GM19324 (cell line): ENCODE measurements at regions not wholly inside any gene's neighbourhood (a gene's known extent, or its start where the extent isn't known, plus 50 kb on each side); places are given as distances from the start of the nearest gene placed in this dataset.

Source experiments
- ATAC-seq: cut with Tn5 transposase; IDR thresholded peaks from one replicate; pipeline ENCODE4 v1.9.1; 2021; ENCODE audit warnings: mild to moderate bottlenecking, moderate library complexity; ENCODE audit not compliant: unreplicated experiment, low FRiP score

DNA sequence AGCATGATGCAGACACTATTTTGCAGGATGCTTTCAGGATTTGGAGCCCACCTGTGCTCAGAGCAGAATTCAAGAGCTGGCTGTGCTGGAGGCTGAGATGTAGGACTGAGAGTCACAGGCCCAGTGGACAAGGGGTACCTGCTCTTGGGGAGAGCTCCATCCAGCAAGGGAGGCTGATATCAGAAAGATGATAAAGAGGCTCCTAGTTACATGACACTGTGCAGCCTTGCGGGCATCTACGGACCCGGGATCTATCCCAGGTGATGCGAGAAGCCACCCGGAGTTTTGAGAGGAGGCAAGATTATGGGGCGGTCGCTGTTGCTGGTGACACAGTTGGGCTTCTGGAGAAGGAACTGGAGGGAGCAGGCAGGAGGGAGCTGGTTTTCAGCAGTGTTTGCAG lies 579.0 kb downstream of the TBC1D22A start:
- no peak for ATAC-seq

GRCh38 chr22:47340851-47341436 lies 578.5 kb downstream of the TBC1D22A start:
- no peak for ATAC-seq

GRCh38 chr22:47337161-47337621 lies 574.7 kb downstream of the TBC1D22A start:
- no peak for ATAC-seq

DNA sequence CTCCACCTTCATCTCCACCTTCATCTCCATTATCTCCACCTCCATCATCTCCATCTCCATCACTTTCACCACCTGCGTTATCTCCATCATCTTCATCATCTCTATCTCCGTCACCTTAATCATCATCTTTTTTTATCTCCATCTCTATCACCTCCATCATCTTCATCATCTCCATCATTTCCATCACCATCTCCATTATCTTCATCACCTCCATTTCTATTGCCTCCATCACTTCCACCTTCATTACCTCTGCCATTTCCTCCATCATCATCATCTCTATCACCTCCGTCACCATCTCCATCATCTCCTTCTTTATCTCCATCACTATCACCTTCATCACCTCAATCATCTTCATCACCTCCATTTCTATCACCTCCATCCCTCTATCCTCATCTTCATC lies 573.5 kb downstream of the TBC1D22A start:
- ATAC-seq: no peak

- no peak for ATAC-seq
Observed at GRCh38 chr22:47335460-47335859, 573.0 kb downstream of the TBC1D22A start.

GRCh38 chr22:47334601-47335000 lies 572.2 kb downstream of the TBC1D22A start:
- ATAC-seq: no peak

GRCh38 chr22:47333625-47334024 lies 571.2 kb downstream of the TBC1D22A start:
- no peak for ATAC-seq

- no peak for ATAC-seq
Observed at GRCh38 chr22:47332246-47332980, 570.0 kb downstream of the TBC1D22A start.

GRCh38 chr22:47331750-47332149 lies 569.3 kb downstream of the TBC1D22A start:
- no peak for ATAC-seq

DNA sequence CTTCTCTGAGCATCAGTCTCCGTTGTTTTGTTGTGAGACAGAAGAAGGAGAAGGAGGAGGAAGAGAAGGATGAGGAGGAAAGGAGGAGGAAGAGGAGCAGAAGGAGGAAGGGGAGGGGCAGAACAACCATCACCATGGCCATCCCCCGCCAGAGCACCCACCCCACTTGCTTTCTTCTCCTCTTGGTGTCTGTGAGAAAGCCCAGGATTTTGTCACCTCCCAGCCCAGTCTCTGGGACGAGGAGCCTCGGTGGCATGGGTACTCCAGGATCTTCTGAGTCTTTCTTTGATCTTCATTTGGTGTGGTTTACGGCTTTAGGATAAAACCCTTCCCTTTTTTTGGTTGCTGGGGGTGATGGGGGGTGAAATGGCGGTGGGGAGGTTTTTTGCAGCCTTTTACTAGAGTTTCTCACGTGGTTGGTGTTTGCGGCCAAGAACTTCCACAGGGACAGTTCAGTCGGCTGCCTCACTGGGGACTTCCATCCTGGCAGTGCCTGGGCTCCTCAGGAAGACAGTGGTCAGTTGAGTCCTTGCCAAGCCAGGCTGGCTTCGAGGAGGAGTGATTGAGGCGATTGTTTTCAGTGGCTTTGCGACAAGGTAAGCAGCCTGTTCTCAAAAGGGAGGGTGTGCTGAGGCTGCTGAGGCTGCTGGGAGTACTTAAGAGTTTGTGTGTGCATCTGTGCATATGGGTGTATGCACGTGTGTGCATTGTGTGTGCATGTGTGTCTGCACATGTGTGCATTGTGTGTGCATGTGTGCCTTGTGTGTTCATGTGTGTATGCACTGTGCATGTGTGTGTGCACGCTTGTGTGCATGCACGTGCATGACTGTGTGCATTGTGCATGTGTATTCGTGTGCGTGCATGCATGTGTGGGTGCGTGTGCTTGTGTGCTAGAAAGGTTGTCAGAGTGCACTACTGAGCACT lies 567.5 kb downstream of the TBC1D22A start:
- ATAC-seq: no peak

DNA sequence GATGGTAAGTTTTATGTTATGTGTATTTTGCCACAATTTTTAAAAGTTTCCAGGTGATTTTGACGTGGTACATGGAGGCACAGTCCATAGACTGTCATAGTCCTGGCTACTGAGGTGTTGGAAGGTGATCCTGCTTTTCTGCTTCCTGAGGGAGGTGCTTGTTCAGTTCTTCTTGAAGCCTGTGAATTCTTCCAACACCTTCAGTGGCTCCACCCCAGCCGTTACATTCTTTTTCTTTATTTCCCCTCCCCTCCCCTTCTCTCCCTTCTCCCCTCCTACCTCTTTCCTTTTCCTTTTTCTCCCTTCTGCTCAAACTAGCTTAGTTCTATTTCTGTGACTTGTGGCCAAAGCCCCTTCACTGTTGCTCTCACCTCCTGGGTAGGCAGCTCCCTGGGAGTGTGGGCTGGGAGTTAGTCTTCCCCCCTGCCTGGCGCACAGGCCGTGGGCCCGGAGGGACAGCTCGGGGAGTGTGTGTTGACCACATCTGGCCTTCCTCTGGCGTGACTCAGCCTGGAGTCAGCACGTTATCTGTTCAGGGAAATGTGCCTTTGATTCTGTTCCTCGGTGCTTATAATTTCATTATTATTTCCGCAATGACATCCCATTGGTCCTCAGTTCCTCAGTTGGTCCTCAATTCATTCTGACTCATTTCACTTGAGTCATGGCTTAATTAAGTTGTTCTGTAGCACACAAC lies 566.2 kb downstream of the TBC1D22A start:
- no peak for ATAC-seq

- ATAC-seq: no peak
Observed at GRCh38 chr22:47327241-47327640, 564.8 kb downstream of the TBC1D22A start.

- no peak for ATAC-seq
Observed at GRCh38 chr22:47325249-47325648, 562.8 kb downstream of the TBC1D22A start.

- no peak for ATAC-seq
Observed at GRCh38 chr22:47324435-47324990, 562.1 kb downstream of the TBC1D22A start.

DNA sequence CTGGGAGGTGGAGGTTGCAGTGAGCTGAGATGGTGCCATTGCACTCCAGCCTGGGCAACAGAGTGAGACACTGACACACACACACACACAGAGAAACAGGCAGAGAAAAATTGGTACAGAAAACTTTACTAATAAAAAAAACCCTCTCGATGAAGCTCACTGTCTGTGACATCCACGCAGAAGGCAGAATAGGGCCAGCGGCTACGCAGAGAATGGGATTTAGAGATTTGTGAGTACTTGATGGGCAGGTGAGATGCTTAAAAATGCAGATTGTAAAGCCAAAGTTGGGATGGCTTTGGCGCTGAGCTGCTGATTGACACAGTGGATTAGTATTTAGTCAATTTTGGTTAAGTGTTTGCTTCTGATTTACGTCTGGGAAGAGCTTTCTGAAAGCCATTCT lies 561.1 kb downstream of the TBC1D22A start:
- no peak for ATAC-seq

DNA sequence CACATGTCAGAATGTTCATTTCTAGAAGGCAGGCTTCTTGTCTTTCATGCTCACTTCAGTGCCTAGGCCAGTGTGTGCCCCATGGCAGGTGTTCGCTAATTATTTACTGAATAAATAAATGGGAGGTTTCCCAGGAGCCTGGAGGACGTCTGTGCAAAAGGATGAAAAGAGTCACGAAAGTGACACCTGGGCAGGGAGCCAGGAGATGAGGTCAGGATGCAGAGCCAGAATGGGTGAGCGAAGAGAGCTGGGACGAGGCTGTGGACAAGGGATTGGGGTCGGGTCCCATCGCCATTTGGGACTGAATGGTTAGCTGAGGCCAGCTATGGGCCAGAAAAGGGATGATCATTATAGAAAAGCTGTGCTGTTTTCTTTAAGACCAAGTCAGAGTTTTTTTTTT lies 560.4 kb downstream of the TBC1D22A start:
- ATAC-seq: no peak

DNA sequence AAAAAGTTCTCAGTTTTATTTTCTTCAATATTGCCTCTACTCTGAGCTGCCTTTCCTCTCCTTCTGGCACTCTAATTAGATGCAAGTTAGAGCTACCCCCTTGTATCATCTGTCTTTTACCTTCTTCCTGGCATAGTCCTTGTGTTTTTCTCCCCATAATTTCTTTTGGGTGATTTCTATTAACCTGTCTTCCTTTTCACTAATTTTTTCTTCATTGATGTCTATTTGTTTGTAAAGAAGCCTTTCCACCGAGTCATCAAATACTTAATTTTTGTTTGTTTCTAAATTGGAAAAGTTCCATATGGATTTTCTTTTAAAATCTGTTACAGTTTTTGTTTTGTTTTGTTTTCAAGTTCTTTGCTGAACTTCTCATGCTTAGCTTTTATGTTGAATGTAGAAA lies 558.1 kb downstream of the TBC1D22A start:
- no peak for ATAC-seq

- ATAC-seq: no peak
Observed at GRCh38 chr22:47318041-47318737, 555.7 kb downstream of the TBC1D22A start.

- no peak for ATAC-seq
Observed at GRCh38 chr22:47315862-47316419, 553.5 kb downstream of the TBC1D22A start.
